ENCODE measurements at regions not wholly inside any gene's neighbourhood (a gene's known extent, or its start where the extent isn't known, plus 50 kb on each side); places are given as distances from the start of the nearest gene placed in this dataset.

DNA sequence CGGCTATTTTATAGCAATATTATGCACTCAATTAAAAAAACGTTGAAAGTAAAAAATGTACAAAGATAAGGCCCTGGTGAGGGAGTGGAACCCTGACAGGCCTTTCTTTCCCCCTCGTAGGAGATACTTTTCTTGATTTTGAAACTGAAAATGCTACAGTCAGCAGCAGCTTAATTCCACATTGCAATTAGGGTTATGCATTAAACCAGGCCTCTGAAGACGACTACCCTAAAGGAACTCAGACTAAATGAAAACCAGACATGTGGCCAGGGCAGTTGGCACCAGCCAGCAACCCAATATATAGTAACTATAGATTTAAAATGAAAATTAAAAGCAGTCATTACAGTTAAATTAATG is 463.2 kb upstream of the MAF start:
- no peaks in the 10 kb centered on the region for H4K20me1 ChIP-seq (ENCODE audit: control insufficient read depth, insufficient read depth, low read length, poor library complexity, severe bottlenecking)
- no peak overlapping the region for H3K4me3 Mint-ChIP-seq
- WGBS (ENCODE audit: insufficient coverage) = no CpG with 5 or more reads among the region's 4 CpGs
- TF ChIP-seq, protein P1, sequence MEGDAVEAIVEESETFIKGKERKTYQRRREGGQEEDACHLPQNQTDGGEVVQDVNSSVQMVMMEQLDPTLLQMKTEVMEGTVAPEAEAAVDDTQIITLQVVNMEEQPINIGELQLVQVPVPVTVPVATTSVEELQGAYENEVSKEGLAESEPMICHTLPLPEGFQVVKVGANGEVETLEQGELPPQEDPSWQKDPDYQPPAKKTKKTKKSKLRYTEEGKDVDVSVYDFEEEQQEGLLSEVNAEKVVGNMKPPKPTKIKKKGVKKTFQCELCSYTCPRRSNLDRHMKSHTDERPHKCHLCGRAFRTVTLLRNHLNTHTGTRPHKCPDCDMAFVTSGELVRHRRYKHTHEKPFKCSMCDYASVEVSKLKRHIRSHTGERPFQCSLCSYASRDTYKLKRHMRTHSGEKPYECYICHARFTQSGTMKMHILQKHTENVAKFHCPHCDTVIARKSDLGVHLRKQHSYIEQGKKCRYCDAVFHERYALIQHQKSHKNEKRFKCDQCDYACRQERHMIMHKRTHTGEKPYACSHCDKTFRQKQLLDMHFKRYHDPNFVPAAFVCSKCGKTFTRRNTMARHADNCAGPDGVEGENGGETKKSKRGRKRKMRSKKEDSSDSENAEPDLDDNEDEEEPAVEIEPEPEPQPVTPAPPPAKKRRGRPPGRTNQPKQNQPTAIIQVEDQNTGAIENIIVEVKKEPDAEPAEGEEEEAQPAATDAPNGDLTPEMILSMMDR (IDR thresholded peaks at IDR 0.05) = no peak
- TF ChIP-seq EZH2 (IDR thresholded peaks at IDR 0.05; ENCODE audit: borderline replicate concordance, insufficient read depth, low read depth, low read length, poor library complexity, severe bottlenecking) = no peak
- no peaks in the 10 kb centered on the region for H3K27me3 ChIP-seq (replicated peaks in 1 of 4; ENCODE audit: control extremely low read depth in 1 of 4, control insufficient read depth in 3 of 4, insufficient read depth in 4 of 4, low read length in 3 of 4)
- no peaks in the 10 kb centered on the region for H3K79me2 ChIP-seq (ENCODE audit: control insufficient read depth, insufficient read depth, low read length)
- no peak overlapping the region for H3K9ac ChIP-seq (ENCODE audit: low read length)
- no peak overlapping the region for H3K27ac ChIP-seq (ENCODE audit: low read length in 2 of 2)
- no peak overlapping the region for H3K27ac Mint-ChIP-seq
- H2AFZ ChIP-seq (ENCODE audit: insufficient read depth, low read depth, low read length, poor library complexity, severe bottlenecking) = no peak overlapping the region
- H3K4me1 Mint-ChIP-seq = no peaks in the 10 kb centered on the region
- DNase-seq = no peak
- no peak for ATAC-seq (ENCODE audit: low read depth)
- H3K4me1 ChIP-seq (ENCODE audit: control insufficient read depth in 2 of 2, insufficient read depth in 2 of 2, low read length in 2 of 2) = no peaks in the 10 kb centered on the region
- no peaks in the 10 kb centered on the region for H3K9me3 Mint-ChIP-seq (ENCODE audit: insufficient read depth)
- H3K4me2 ChIP-seq (replicated peaks; ENCODE audit: low read depth, low read length, poor library complexity, severe bottlenecking) = no peak overlapping the region
- intact Hi-C loops (cut with micrococcal nuclease) = loop anchor here (2.0 kb wide), 1 partner anchor 29 kb away; no protein-coding TSS in a partner anchor
- POLR2A ChIA-PET = no interaction called here
- CTCF ChIA-PET = no interaction called here
- no peaks in the 10 kb centered on the region for H3K27me3 Mint-ChIP-seq
- H3K36me3 ChIP-seq (replicated peaks in 1 of 2; ENCODE audit: control extremely low read depth in 1 of 2, control insufficient read depth in 1 of 2, extremely low read depth in 1 of 2, insufficient read depth in 2 of 2, low read length in 1 of 2) = no peaks in the 10 kb centered on the region
- H3K4me3 ChIP-seq (ENCODE audit: control extremely low read depth in 1 of 5, extremely low read depth in 1 of 5, insufficient read depth in 1 of 5, low read depth in 2 of 5, low read length in 4 of 5) = no peak overlapping the region
- H3K9me3 ChIP-seq (ENCODE audit: control extremely low read depth in 1 of 3, control insufficient read depth in 2 of 3, insufficient read depth in 1 of 3, low read length in 2 of 3) = no peaks in the 10 kb centered on the region

DNA sequence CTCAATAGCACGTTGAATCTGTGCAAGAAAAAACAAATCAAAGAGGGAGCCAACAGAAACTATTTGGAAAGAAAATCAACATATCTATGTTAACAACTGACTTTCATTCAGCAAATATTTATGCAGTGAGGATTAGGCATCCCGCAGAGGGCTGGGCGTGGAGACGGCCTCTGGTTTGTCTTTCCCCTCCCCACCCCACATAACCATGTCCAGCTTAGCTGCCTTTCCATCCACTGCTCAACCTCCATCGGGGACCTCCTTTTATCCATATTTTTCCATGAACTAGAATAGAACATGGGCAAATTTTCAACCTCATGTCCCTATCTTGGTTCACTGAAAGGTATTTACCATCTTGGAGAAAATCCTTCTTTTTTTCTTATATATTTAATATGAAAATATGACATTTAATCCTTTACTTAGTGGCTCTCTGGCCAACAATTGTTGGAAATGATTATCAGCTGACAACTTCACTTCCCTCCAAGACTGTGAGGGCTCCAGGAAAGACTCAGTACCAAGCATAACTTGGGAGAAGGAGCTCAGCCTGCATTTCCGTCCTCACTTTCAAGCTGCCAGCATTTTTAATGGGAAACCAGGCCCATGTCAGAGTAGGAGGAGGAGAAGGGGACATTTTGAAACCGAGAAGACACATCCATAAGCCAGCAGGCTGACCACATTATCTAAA is 462.6 kb upstream of the MAF start:
- Mint-ChIP-seq H3K9me3 (ENCODE audit: insufficient read depth) (no peaks in the 10 kb centered on the region), H3K4me1 (no peaks in the 10 kb centered on the region), H3K27me3 (no peaks in the 10 kb centered on the region), H3K27ac (no peak overlapping the region), H3K4me3 (no peak overlapping the region)
- no peaks in the 10 kb centered on the region for H3K27me3 ChIP-seq (replicated peaks in 1 of 4; ENCODE audit: control extremely low read depth in 1 of 4, control insufficient read depth in 3 of 4, insufficient read depth in 4 of 4, low read length in 3 of 4)
- TF ChIP-seq EZH2 (IDR thresholded peaks at IDR 0.05; ENCODE audit: borderline replicate concordance, insufficient read depth, low read depth, low read length, poor library complexity, severe bottlenecking) = no peak
- H2AFZ ChIP-seq (ENCODE audit: insufficient read depth, low read depth, low read length, poor library complexity, severe bottlenecking) = no peak overlapping the region
- H3K9ac ChIP-seq (ENCODE audit: low read length) = no peak overlapping the region
- intact Hi-C loops (cut with micrococcal nuclease) = no loop called here
- no peaks in the 10 kb centered on the region for H3K9me3 ChIP-seq (ENCODE audit: control extremely low read depth in 1 of 3, control insufficient read depth in 2 of 3, insufficient read depth in 1 of 3, low read length in 2 of 3)
- H3K27ac ChIP-seq (ENCODE audit: low read length in 2 of 2) = no peak overlapping the region
- no peak overlapping the region for H3K4me2 ChIP-seq (replicated peaks; ENCODE audit: low read depth, low read length, poor library complexity, severe bottlenecking)
- no peaks in the 10 kb centered on the region for H3K79me2 ChIP-seq (ENCODE audit: control insufficient read depth, insufficient read depth, low read length)
- CTCF ChIA-PET = no interaction called here
- POLR2A ChIA-PET = no interaction called here
- no peaks in the 10 kb centered on the region for H3K4me1 ChIP-seq (ENCODE audit: control insufficient read depth in 2 of 2, insufficient read depth in 2 of 2, low read length in 2 of 2)
- H4K20me1 ChIP-seq (ENCODE audit: control insufficient read depth, insufficient read depth, low read length, poor library complexity, severe bottlenecking) = no peaks in the 10 kb centered on the region
- H3K4me3 ChIP-seq (ENCODE audit: control extremely low read depth in 1 of 5, extremely low read depth in 1 of 5, insufficient read depth in 1 of 5, low read depth in 2 of 5, low read length in 4 of 5) = no peak overlapping the region
- WGBS (ENCODE audit: insufficient coverage) = 95% methylated on average over 4 of the region's 7 CpGs
- DNase-seq (no peak), ATAC-seq (ENCODE audit: low read depth) (no peak)
- H3K36me3 ChIP-seq (replicated peaks in 1 of 2; ENCODE audit: control extremely low read depth in 1 of 2, control insufficient read depth in 1 of 2, extremely low read depth in 1 of 2, insufficient read depth in 2 of 2, low read length in 1 of 2) = no peaks in the 10 kb centered on the region
